Upper lobe of left lung (tissue), 6 donors: ENCODE measurements at regions not wholly inside any gene's neighbourhood (a gene's known extent, or its start where the extent isn't known, plus 50 kb on each side); places are given as distances from the start of the nearest gene placed in this dataset.

ENCODE experiments used
- ATAC-seq, 2 donors: fragments of 200-7000 bp; cut with Tn5 transposase; one replicate each; pipeline ENCODE4 v1.9.1; 2022; ENCODE audit warnings: mild to moderate bottlenecking in 2 of 2, moderate library complexity in 2 of 2; ENCODE audit not compliant: low FRiP score in 2 of 2
- DNase-seq, 2 donors: peaks; one replicate each; pipeline ENCODE4 v3.0.0-alpha.2; 2019 to 2020
- H3K27ac ChIP-seq, 4 donors: fragments of 200-600 bp; sonication (generic); one replicate each; pipeline ENCODE4 v1.5.1; 2016 to 2019
- H3K27me3 ChIP-seq, 4 donors: fragments of 200-600 bp; sonication (generic); one replicate each; pipeline ENCODE4 v1.5.1; 2017 to 2019
- H3K36me3 ChIP-seq, 4 donors: fragments of 200-600 bp; sonication (generic); one replicate each; pipeline ENCODE4 v1.5.1; 2016 to 2019
- H3K4me1 ChIP-seq, 4 donors: fragments of 200-600 bp; sonication (generic); one replicate each; pipeline ENCODE4 v1.5.1; 2018 to 2019
- H3K4me3 ChIP-seq, 4 donors: fragments of 200-600 bp; sonication (generic); one replicate each; pipeline ENCODE4 v1.5.1; 2017 to 2019; ENCODE audit warnings: mild to moderate bottlenecking in 2 of 4, moderate library complexity in 1 of 4
- H3K9me3 ChIP-seq, 4 donors: fragments of 200-600 bp; sonication (generic); one replicate each; pipeline ENCODE4 v1.5.1; 2018 to 2019
- CTCF ChIP-seq, 6 experiments: fragments of 450-650 bp in 4 of 6; fragments of 200-600 bp in 2 of 6; sonication (generic) in 2 of 6; IDR thresholded peaks; one replicate each; pipeline ENCODE4 v1.5.1; 2016 to 2019; ENCODE audit warnings: antibody characterized with exemption in 6 of 6
- EP300 ChIP-seq, 4 donors: sonication (generic); formaldehyde crosslinking; IDR thresholded peaks; one replicate each; pipeline ENCODE4 v1.5.1; 2017; ENCODE audit warnings: antibody characterized with exemption in 4 of 4, control low read depth in 2 of 4
- POLR2A ChIP-seq, 4 donors: fragments of 450-650 bp; IDR thresholded peaks; one replicate each; pipeline ENCODE4 v1.5.1; 2016 to 2017; ENCODE audit warnings: antibody characterized with exemption in 4 of 4, mild to moderate bottlenecking in 2 of 4
- POLR2AphosphoS5 ChIP-seq, 2 donors: sonication (generic); formaldehyde crosslinking; IDR thresholded peaks; one replicate each; pipeline ENCODE4 v1.5.1; 2017; ENCODE audit warnings: antibody characterized with exemption in 2 of 2
- WGBS, 2 donors: methylation state at CpG; one replicate each; pipeline ENCODE4 v1.1.5; 2017 to 2018; 5-methylcytosine and 5-hydroxymethylcytosine counted together
- donor health status: DM: no; HTN: no; CAD: no; lungs with moderate emphysema.
- donor health status: DM: no; HTN: yes; CAD: no; lungs with severe emphysema.

- Histone ChIP-seq H3K4me1 (no peaks in the 10 kb centered on the region), H3K4me3 (no peak overlapping the region), H3K27ac (no peak overlapping the region), H3K27me3 (no peaks in the 10 kb centered on the region), H3K9me3 (no peaks in the 10 kb centered on the region), H3K36me3 (no peaks in the 10 kb centered on the region)
- 54 to 61% methylated on average over 3 of the region's 3 CpGs for WGBS, 2 donors
- no peak for ATAC-seq
- no peak for TF ChIP-seq POLR2AphosphoS5 (IDR thresholded peaks at IDR 0.05)
- TF ChIP-seq EP300 (IDR thresholded peaks at IDR 0.05): no peak
- no peak for TF ChIP-seq POLR2A (IDR thresholded peaks at IDR 0.05)
- TF ChIP-seq CTCF (IDR thresholded peaks at IDR 0.05): no peak
- DNase-seq: no peak
These were observed 71.7 kb upstream of the PRICKLE1 start for GRCh38 chr12:42660968-42661937.

- no peak for TF ChIP-seq CTCF (IDR thresholded peaks at IDR 0.05)
- TF ChIP-seq EP300 (IDR thresholded peaks at IDR 0.05): no peak
- no peak for TF ChIP-seq POLR2A (IDR thresholded peaks at IDR 0.05)
- H3K27me3 ChIP-seq: no peaks in the 10 kb centered on the region
- no peak overlapping the region for H3K27ac ChIP-seq
- H3K9me3 ChIP-seq: no peaks in the 10 kb centered on the region
- no peak overlapping the region for H3K4me3 ChIP-seq
- H3K4me1 ChIP-seq: no peaks in the 10 kb centered on the region
- WGBS, 2 donors: 89 to 97% methylated on average over 1 of the region's 1 CpG
- ATAC-seq (no peak), DNase-seq (no peak)
- H3K36me3 ChIP-seq: no peaks in the 10 kb centered on the region
These were observed 70.6 kb upstream of the PRICKLE1 start for GRCh38 chr12:42660117-42660516.

GRCh38 chr12:42652048-42652447, 62.5 kb upstream of the PRICKLE1 start:
- H3K9me3 ChIP-seq: no peaks in the 10 kb centered on the region
- WGBS, 2 donors: 68 to 69% methylated on average over 5 of the region's 5 CpGs
- no peaks in the 10 kb centered on the region for H3K27me3 ChIP-seq
- TF ChIP-seq POLR2A (IDR thresholded peaks at IDR 0.05) (no peak), EP300 (IDR thresholded peaks at IDR 0.05) (no peak), POLR2AphosphoS5 (IDR thresholded peaks at IDR 0.05) (no peak), CTCF (IDR thresholded peaks at IDR 0.05) (no peak)
- H3K27ac ChIP-seq: no peak overlapping the region
- no peaks in the 10 kb centered on the region for H3K4me1 ChIP-seq
- no peaks in the 10 kb centered on the region for H3K36me3 ChIP-seq
- no peak overlapping the region for H3K4me3 ChIP-seq
- DNase-seq: no peak
- no peak for ATAC-seq

GRCh38 chr12:42648061-42648460, 58.5 kb upstream of the PRICKLE1 start:
- TF ChIP-seq POLR2A (IDR thresholded peaks at IDR 0.05): no peak
- no peak for TF ChIP-seq POLR2AphosphoS5 (IDR thresholded peaks at IDR 0.05)
- TF ChIP-seq EP300 (IDR thresholded peaks at IDR 0.05): no peak
- TF ChIP-seq CTCF (IDR thresholded peaks at IDR 0.05): no peak
- H3K4me1 ChIP-seq: no peaks in the 10 kb centered on the region
- 63 to 90% methylated on average over 3 of the region's 3 CpGs for WGBS, 2 donors
- no peaks in the 10 kb centered on the region for H3K36me3 ChIP-seq
- no peaks in the 10 kb centered on the region for H3K27me3 ChIP-seq
- DNase-seq (no peak), ATAC-seq (no peak)
- H3K9me3 ChIP-seq: no peaks in the 10 kb centered on the region
- H3K27ac ChIP-seq: no peak overlapping the region
- H3K4me3 ChIP-seq: no peak overlapping the region
